MM.1S (cell line): ENCODE measurements at regions not wholly inside any gene's neighbourhood (a gene's known extent, or its start where the extent isn't known, plus 50 kb on each side); places are given as distances from the start of the nearest gene placed in this dataset.

Experiments
- DNase-seq: peaks from one replicate; pipeline ENCODE4 v3.0.0-alpha.2; 2015
- H2AFZ ChIP-seq: fragments of 300-600 bp; sonication (generic); 2 replicates; pipeline ENCODE4 v1.6.0; 2016; ENCODE audit warnings: antibody characterized with exemption, low read length
- H3F3A ChIP-seq: fragments of 300-600 bp; sonication (generic); 2 replicates; pipeline ENCODE4 v1.6.1; 2016; ENCODE audit warnings: mild to moderate bottlenecking, antibody characterized with exemption, low read length, moderate library complexity, mixed read lengths; ENCODE audit not compliant: insufficient read depth
- H3K27ac ChIP-seq: fragments of 300-600 bp; sonication (generic); 2 replicates; pipeline ENCODE4 v1.5.1; 2016; ENCODE audit warnings: mild to moderate bottlenecking, low read length
- H3K27me3 ChIP-seq: fragments of 300-600 bp; sonication (generic); replicated peaks from 2 replicates; pipeline ENCODE4 v1.6.0; 2016; ENCODE audit warnings: low read length; ENCODE audit not compliant: insufficient read depth
- H3K36me3 ChIP-seq: fragments of 300-600 bp; sonication (generic); replicated peaks from 2 replicates; pipeline ENCODE4 v1.6.1; 2016; ENCODE audit warnings: mild to moderate bottlenecking, low read length, mixed read lengths; ENCODE audit not compliant: insufficient read depth
- H3K4me1 ChIP-seq: fragments of 300-600 bp; sonication (generic); 2 replicates; pipeline ENCODE4 v1.6.1; 2016; ENCODE audit warnings: low read length, mixed read lengths
- H3K4me2 ChIP-seq: fragments of 300-600 bp; sonication (generic); 2 replicates; pipeline ENCODE4 v1.6.0; 2016; ENCODE audit warnings: low read depth, low read length
- H3K4me3 ChIP-seq: fragments of 300-600 bp; sonication (generic); 2 replicates; pipeline ENCODE4 v1.5.1; 2016; ENCODE audit warnings: low read length, mixed read lengths
- H3K79me2 ChIP-seq: fragments of 300-600 bp; sonication (generic); 2 replicates; pipeline ENCODE4 v1.6.1; 2016; ENCODE audit warnings: mixed run types, low read length, mixed read lengths
- H3K9ac ChIP-seq: fragments of 300-600 bp; sonication (generic); 2 replicates; pipeline ENCODE4 v1.6.1; 2016; ENCODE audit warnings: low read length, mixed read lengths
- H3K9me2 ChIP-seq: fragments of 300-600 bp; sonication (generic); replicated peaks from 2 replicates; pipeline ENCODE4 v1.6.1; 2016; ENCODE audit warnings: mild to moderate bottlenecking, low read length, mixed read lengths; ENCODE audit not compliant: insufficient read depth
- H3K9me3 ChIP-seq: fragments of 300-600 bp; sonication (generic); replicated peaks from 2 replicates; pipeline ENCODE4 v1.6.1; 2016; ENCODE audit warnings: mild to moderate bottlenecking, low read length, mixed read lengths; ENCODE audit not compliant: insufficient read depth
- H4K20me1 ChIP-seq: fragments of 300-600 bp; sonication (generic); 2 replicates; pipeline ENCODE4 v1.6.1; 2016; ENCODE audit warnings: mild to moderate bottlenecking, low read length, moderate library complexity, mixed read lengths; ENCODE audit not compliant: insufficient read depth
- CTCF ChIP-seq: fragments of 300-600 bp; sonication (generic); IDR thresholded peaks from 2 replicates; pipeline ENCODE4 v1.5.1; 2016; ENCODE audit warnings: antibody characterized with exemption, low read length, mixed read lengths
- EZH2 ChIP-seq: fragments of 300-600 bp; sonication (generic); optimal IDR thresholded peaks from 2 replicates; pipeline ENCODE3; 2017; ENCODE audit warnings: low read depth, mild to moderate bottlenecking, antibody characterized with exemption, low read length, mixed read lengths
- EZH2phosphoT487 ChIP-seq: fragments of 300-600 bp; sonication (generic); IDR thresholded peaks from 2 replicates; pipeline ENCODE4 v1.6.1; 2018; ENCODE audit warnings: antibody characterized with exemption, low read length

GRCh38 chr7:46675456-46675855 is 754.4 kb upstream of the IGFBP3 start:
- H3K79me2 ChIP-seq, result no peaks in the 10 kb centered on the region
- H4K20me1 ChIP-seq, result no peaks in the 10 kb centered on the region
- no peak overlapping the region for H3K27ac ChIP-seq
- peaks cover 13% of the 10 kb centered on the region for H3K4me1 ChIP-seq
- TF ChIP-seq EZH2phosphoT487 (no peak), EZH2 (no peak), CTCF (no peak)
- no peaks in the 10 kb centered on the region for H3K27me3 ChIP-seq
- no peak overlapping the region for H3K9ac ChIP-seq
- H3K9me3 ChIP-seq, result no peaks in the 10 kb centered on the region
- no peak overlapping the region for H3K4me3 ChIP-seq
- H3K4me2 ChIP-seq, result no peak overlapping the region
- no peak overlapping the region for H2AFZ ChIP-seq
- no peaks in the 10 kb centered on the region for H3K36me3 ChIP-seq
- H3F3A ChIP-seq, result no peaks in the 10 kb centered on the region
- DNase-seq, result no peak
- no peaks in the 10 kb centered on the region for H3K9me2 ChIP-seq

GRCh38 chr7:46672861-46673260 is 751.8 kb upstream of the IGFBP3 start:
- no peak for DNase-seq
- Histone ChIP-seq H3K9ac (no peak overlapping the region), H3K79me2 (no peaks in the 10 kb centered on the region), H3K9me3 (no peaks in the 10 kb centered on the region), H3K4me2 (no peak overlapping the region), H3K4me3 (no peak overlapping the region), H3K4me1 (no peaks in the 10 kb centered on the region), H3K27me3 (no peaks in the 10 kb centered on the region), H3K9me2 (no peaks in the 10 kb centered on the region), H2AFZ (no peak overlapping the region), H3K27ac (no peak overlapping the region), H3K36me3 (no peaks in the 10 kb centered on the region), H4K20me1 (no peaks in the 10 kb centered on the region), H3F3A (no peaks in the 10 kb centered on the region)
- TF ChIP-seq EZH2 (no peak), EZH2phosphoT487 (no peak), CTCF (no peak)

- Histone ChIP-seq H3K36me3 (no peaks in the 10 kb centered on the region), H3K79me2 (no peaks in the 10 kb centered on the region), H3K9me3 (no peaks in the 10 kb centered on the region), H3F3A (no peaks in the 10 kb centered on the region), H3K27ac (no peak overlapping the region), H2AFZ (no peak overlapping the region), H3K9ac (no peak overlapping the region), H3K4me1 (no peaks in the 10 kb centered on the region), H3K4me3 (no peak overlapping the region), H4K20me1 (no peaks in the 10 kb centered on the region), H3K27me3 (no peaks in the 10 kb centered on the region), H3K9me2 (no peaks in the 10 kb centered on the region), H3K4me2 (no peak overlapping the region)
- no peak for DNase-seq
- no peak for TF ChIP-seq CTCF
- TF ChIP-seq EZH2, result no peak
- TF ChIP-seq EZH2phosphoT487, result no peak
These were observed 750.2 kb upstream of the IGFBP3 start for GRCh38 chr7:46671108-46671769.
